ENCODE measurements at regions not wholly inside any gene's neighbourhood (a gene's known extent, or its start where the extent isn't known, plus 50 kb on each side); places are given as distances from the start of the nearest gene placed in this dataset.
"Not testable (repeated sequence)": the region's sequence is repeated elsewhere in the genome, so short reads cannot be mapped to it uniquely, and the experiment has no call there.

- DNase-seq (ENCODE audit: low read depth), result no peak
Observed at GRCh38 chr20:39766333-39766732, 804.2 kb downstream of the DHX35 start.

GRCh38 chr20:39762716-39763115 lies 800.6 kb downstream of the DHX35 start:
- no peak for DNase-seq (ENCODE audit: low read depth)

GRCh38 chr20:39758876-39759275 lies 796.7 kb downstream of the DHX35 start:
- DNase-seq (ENCODE audit: low read depth), result no peak

GRCh38 chr20:39756828-39757227 lies 794.7 kb downstream of the DHX35 start:
- DNase-seq (ENCODE audit: low read depth), result no peak

DNA sequence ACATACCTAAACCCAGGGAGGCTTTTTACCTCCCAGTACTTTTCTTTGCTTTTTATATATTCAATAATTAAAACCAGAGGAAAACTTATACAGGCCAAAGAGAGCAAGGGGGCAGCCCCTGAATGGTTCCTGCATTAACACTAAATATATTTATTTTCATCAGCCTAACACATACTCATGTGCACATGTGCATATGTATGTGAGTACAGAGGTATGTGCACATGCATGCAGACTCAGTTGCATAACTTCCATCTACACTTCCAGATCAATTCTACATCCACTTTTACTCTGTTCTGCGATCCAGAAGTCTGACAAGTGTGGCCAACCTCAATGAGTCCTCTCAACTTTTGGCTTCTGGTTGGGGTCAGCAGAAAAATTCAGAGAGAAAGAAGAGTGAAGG lies 794.2 kb downstream of the DHX35 start:
- DNase-seq (ENCODE audit: low read depth), result no peak

DNA sequence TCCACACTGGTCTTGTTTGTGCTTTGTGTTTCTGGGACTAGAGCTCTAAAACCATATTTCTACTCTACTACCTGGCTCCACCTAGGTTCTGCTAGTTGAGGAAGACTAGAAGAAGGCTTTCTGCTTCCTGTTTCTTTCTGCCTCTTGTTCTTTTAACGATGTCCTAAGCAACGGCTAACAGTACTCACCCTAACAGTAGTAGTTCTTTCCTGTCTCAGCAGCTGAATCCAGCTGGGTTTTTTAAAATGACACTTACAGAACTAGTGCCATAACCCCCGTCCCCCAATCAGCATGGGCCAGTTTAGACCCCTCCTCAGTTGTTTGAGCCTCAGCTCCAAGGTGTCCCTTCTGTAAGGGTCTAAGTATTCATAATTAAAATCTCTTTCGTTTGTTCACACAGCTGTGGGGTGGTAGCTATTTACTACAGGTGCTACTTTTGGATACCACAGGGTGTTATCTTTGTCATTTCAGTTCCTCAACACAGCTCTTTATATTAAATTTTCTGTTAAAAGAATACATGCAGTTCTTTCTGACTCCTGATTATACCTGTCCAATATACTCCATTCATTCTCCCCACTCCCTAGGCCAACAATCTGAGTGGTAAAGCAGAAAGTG lies 790.2 kb downstream of the DHX35 start:
- no peak for DNase-seq (ENCODE audit: low read depth)

GRCh38 chr20:39751557-39752137 lies 789.5 kb downstream of the DHX35 start:
- no peak for DNase-seq (ENCODE audit: low read depth)

DNA sequence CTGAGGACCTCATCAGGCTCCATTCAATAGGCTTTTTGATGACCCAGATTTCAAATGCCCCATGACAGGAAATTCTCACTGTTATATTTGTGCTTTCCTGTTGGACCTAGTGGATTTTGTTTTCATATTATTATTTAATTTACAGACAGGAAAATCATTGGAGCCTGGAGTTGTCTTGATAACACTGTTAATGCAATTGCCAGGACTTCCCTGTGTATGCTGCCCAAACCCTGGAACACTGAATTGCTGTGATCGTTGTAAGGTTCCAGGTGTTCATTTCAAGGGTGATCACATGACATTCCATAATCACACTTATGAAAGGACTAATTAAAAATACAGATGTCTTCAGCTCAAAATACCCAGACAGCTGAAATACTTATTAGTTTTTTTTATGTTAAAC lies 783.2 kb downstream of the DHX35 start:
- no peak for DNase-seq (ENCODE audit: low read depth)

DNA sequence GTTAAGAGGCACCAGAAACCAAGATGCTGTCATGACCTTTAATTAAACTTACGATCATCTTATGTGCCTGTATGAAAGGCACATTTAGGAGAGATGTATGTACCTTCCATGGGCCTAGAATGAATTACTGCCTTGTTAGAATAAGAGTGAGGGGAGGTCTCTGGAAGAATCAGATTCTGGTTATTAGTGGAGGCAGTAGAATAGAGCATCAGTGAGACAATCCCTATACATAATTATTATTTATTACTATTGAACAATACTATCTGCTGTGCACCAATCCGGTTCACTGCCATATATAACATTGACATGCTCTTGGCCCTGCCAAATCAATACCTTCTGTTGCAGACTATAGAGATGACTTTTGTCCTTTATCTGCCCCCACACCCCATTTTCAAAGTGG lies 776.5 kb downstream of the DHX35 start:
- DNase-seq (ENCODE audit: low read depth), result no peak

DNA sequence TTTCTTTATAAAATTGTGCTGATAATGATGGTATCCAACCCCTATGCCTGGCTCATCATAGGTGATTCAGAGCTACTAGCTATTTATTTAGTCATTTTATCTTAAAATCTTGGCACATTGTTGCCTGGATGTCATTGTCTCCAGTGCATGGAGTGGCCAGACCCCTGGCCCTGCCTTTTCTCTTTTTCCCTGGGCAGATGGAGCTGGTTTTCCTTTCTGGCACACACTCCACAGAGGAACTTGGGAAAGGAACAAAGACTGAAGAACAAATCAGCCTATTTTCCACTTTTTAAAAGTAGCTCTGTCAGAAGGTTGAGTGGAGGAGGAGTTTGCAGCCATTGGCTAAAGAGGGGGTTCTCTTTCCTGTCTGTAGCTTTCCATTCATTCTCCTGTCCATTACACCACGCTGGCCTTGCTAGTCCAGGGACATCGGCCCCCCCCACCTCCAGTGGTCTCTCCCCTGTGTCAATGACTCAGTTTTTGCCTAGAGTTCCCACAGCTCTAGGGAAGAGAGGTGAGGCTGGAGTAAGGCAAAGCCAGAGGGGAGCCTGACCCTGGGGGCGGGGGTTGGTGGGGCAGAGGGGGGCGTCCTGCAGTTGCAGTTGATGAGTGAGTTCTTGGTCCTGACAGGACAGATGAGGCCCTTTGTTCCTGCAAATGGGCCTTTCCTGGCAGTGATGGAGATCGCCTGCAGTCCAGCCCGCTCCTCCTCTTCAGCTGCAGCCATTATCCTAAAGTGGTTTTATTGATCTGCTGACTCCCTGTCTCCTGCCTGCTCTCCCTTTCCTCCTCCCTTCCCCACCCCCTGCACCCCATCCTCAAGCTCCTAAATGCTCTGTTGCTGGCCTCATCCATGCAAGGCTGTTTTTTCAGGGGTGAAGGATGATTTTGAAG lies 774.5 kb downstream of the DHX35 start:
- no peak for DNase-seq (ENCODE audit: low read depth)

- DNase-seq (ENCODE audit: low read depth), result not testable (repeated sequence)
Observed at GRCh38 chr20:39725513-39725912, 763.4 kb downstream of the DHX35 start.

DNA sequence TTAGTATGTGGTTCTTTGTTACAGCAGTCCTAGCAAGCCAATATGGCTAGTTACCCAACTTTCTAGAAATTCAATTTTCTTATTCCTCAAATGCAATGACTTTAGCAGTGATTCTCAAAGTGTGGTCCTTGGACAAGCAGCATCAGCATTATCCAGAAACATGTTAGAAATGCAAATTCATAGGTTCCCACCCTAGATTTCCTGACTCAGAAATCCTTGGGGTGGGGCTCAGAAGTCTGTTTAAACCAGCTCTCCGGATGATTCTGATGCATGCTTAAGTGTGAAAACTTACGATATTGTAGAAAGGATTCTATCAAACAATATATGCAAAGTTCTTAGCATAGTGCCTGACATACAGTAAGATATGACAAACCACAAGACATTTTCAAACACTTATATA lies 757.1 kb downstream of the DHX35 start:
- no peak for DNase-seq (ENCODE audit: low read depth)

DNA sequence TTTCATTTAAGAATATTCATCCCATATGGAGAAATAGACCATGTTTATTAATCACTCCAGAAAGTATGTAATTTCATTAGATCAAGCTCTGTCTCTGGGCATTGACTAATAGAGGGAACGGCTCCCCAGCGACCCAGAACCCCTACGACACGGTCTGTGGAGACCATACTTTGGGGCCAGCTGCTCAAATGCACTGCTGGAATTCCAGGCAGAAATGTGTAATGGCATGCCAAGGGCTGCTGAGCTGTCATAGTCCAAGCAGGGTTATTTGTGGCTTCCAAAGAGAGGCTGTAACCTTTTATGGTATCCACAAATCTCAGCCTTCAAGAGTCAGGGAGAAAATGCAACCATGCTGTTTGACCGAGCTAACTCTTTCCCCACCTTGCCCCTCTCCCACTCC lies 755.8 kb downstream of the DHX35 start:
- DNase-seq (ENCODE audit: low read depth), result no peak

GRCh38 chr20:39716796-39717341 lies 754.7 kb downstream of the DHX35 start:
- DNase-seq (ENCODE audit: low read depth), result no peak

DNA sequence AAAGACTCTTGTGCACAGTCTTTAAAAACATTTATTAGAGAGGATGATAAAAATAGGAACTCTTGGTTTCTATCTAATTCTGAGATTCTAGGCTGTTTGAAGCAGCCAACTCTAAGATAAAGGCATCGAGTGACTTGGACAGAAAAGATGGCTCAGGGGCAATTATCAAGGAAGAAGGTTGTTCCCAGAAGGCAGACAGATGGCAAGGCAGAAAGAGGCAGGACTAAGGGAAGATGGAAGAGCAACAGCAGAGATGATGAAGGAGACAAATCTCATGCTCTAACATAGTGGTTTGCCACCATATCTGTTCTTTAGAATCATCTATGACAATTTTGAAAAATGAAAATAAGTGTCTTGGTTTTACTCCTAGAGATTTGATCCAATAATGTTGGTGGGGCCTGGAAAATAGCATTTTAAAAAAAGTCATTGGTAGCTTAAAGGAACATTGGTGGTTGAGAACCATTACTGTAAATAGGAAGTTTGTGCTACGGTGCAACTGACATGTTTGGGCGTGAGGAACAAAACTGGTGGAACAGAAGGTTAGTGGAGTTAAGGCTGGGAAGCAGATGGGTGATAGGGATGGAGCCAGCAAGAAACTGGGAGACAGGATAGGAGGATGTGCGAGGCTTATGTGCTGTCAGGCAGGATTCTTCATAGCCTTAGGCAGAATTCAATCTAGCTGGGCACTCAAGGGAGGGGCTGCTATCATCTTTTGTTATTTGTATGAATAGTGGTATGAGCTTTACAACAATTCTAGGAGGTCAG lies 751.1 kb downstream of the DHX35 start:
- no peak for DNase-seq (ENCODE audit: low read depth)

DNA sequence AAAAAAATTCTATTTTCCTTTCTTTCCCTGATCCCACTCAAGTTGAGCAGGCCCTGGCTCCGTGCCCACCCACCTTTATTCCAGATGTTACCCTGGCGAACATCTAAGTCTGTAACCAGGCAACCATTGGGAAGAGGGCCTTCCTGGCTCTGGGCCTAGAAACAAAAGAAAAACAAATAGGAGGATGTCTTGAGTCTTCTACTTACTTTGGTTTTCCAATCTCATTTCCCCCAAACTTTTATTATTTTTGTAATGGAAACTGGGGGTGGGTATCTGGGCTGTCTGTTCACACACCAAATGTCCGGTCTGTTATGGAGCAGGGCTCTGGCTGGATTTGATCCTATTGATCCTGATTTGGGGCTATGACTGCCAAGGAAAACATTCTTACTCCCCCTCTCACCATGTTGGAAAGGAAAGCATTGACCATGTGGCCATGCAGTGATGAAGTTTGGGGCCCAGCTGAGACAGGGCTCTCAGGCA lies 744.1 kb downstream of the DHX35 start:
- DNase-seq (ENCODE audit: low read depth), result no peak

- DNase-seq (ENCODE audit: low read depth), result no peak
Observed at GRCh38 chr20:39705032-39705431, 742.9 kb downstream of the DHX35 start.

DNA sequence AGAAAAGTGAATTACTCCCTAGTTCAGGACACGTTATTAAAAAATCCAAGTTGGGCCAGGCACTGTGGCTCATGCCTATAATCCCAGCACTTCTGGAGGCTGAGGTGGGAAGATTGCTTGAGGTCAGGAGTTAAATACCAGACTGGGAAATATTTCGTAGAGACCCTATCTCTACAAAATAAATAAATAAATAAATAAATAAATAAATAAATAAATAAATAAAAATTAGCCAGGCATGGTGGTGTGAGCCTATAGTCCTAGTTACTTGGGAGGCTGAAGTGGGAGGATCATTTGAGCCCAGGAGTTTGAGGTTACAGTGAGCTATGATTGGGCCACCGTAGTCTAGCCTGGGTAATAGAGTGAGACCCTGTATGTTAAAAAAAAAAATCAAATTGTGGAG lies 741.2 kb downstream of the DHX35 start:
- DNase-seq (ENCODE audit: low read depth), result not testable (repeated sequence)

- DNase-seq (ENCODE audit: low read depth), result no peak
Observed at GRCh38 chr20:39702701-39703349, 740.7 kb downstream of the DHX35 start.

DNA sequence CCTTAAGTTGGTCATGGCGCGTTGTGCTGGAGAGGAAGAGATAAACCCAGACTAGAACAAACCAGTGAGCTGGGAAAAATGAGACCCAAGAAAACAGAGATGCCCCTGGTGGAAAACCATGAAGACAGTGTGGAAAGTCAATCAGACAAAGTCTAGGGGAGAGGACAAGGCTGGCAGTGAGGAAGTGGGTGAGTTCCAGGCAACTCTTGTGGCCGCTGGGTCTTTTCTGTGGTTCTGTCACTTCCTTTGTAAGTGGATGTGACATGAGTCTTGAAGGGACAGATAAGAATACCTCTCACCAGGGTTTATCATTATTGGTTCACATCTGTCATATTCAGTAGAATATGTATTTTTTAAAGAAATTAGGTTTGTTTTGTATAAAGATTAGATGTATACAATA lies 738.4 kb downstream of the DHX35 start:
- DNase-seq (ENCODE audit: low read depth), result no peak

DNA sequence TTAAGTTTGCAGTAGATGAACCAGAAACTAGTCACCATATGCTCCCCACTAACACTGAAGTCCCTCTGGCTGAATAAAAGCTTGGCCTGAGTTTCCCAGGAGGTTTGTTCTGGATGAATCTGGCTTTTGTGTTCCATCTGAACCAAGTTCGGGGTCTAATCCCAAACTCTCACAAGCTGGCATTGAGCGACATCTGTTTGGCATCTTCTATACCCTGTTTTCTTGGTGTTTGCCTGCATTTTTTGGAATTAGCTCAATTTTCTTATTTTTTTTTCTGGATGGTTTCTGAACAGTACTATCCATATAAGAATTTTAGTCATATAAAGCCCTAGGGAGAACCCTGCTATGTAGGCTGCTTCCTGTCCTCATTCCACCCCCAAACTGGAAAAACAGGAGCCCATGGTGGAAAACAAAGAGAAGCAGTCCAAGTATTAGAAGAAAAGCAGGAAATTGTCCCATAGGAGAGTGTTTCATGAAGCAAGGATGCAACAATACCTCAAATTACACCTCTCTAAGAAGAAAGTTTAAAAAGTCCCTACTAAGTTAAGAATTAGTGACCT lies 737.1 kb downstream of the DHX35 start:
- DNase-seq (ENCODE audit: low read depth), result no peak

Measured in amniotic epithelial cell (primary cell).